Loucy (cell line): ENCODE measurements at regions not wholly inside any gene's neighbourhood (a gene's known extent, or its start where the extent isn't known, plus 50 kb on each side); places are given as distances from the start of the nearest gene placed in this dataset.

Experiments used
- H2AFZ ChIP-seq: fragments of 200-600 bp; sonication (generic); 2 replicates; pipeline ENCODE4 v1.6.0; 2016; ENCODE audit warnings: antibody characterized with exemption, mild to moderate bottlenecking, low read length, moderate library complexity
- H3F3A ChIP-seq: fragments of 200-600 bp; 2 replicates; pipeline ENCODE4 v1.6.0; 2016; ENCODE audit warnings: antibody characterized with exemption, low read depth, mild to moderate bottlenecking
- H3K27me3 ChIP-seq: fragments of 200-600 bp; sonication (generic); 2 replicates; pipeline ENCODE4 v1.6.1; 2014; ENCODE audit warnings: low read length, mild to moderate bottlenecking; ENCODE audit not compliant: insufficient read depth, poor library complexity, severe bottlenecking
- H3K36me3 ChIP-seq: fragments of 200-600 bp; sonication (generic); 2 replicates; pipeline ENCODE4 v1.6.1; 2016; ENCODE audit warnings: low read length; ENCODE audit not compliant: insufficient read depth
- H3K4me1 ChIP-seq: fragments of 200-600 bp; sonication (generic); 2 replicates; pipeline ENCODE4 v1.5.1; 2014; ENCODE audit warnings: low read length, mild to moderate bottlenecking; ENCODE audit not compliant: insufficient read depth, poor library complexity, severe bottlenecking
- H3K4me2 ChIP-seq: fragments of 200-600 bp; sonication (generic); 2 replicates; pipeline ENCODE4 v1.6.0; 2014; ENCODE audit warnings: antibody characterized with exemption, low read length, low read depth, mild to moderate bottlenecking; ENCODE audit not compliant: poor library complexity, severe bottlenecking
- H3K4me3 ChIP-seq: fragments of 200-600 bp; sonication (generic); 2 replicates; pipeline ENCODE4 v1.5.1; 2014; ENCODE audit warnings: low read length, mild to moderate bottlenecking, mixed read lengths; ENCODE audit not compliant: poor library complexity, severe bottlenecking
- H3K79me2 ChIP-seq: fragments of 200-600 bp; sonication (generic); 2 replicates; pipeline ENCODE4 v1.6.1; 2014; ENCODE audit warnings: low read length; ENCODE audit not compliant: insufficient read depth
- H3K9ac ChIP-seq: fragments of 200-600 bp; sonication (generic); 2 replicates; pipeline ENCODE4 v1.6.0; 2014; ENCODE audit warnings: mild to moderate bottlenecking, low read depth, low read length, moderate library complexity; ENCODE audit not compliant: poor library complexity, severe bottlenecking
- H3K9me2 ChIP-seq: fragments of 200-600 bp; sonication (generic); replicated peaks from 2 replicates; pipeline ENCODE4 v1.6.1; 2016; ENCODE audit warnings: low read depth, low read length, mixed read lengths
- H3K9me3 ChIP-seq: fragments of 200-600 bp; sonication (generic); 2 replicates; pipeline ENCODE4 v1.6.1; 2014; ENCODE audit warnings: mild to moderate bottlenecking, antibody characterized with exemption, low read length, low read depth; ENCODE audit not compliant: insufficient read depth
- H4K20me1 ChIP-seq: fragments of 200-600 bp; sonication (generic); 2 replicates; pipeline ENCODE4 v1.6.0; 2014; ENCODE audit warnings: antibody characterized with exemption, low read length, mild to moderate bottlenecking; ENCODE audit not compliant: insufficient read depth, poor library complexity, severe bottlenecking
- CTCF ChIP-seq: fragments of 200-600 bp; sonication (generic); conservative IDR thresholded peaks from 2 replicates; pipeline ENCODE4 v1.5.1; 2014; ENCODE audit warnings: mild to moderate bottlenecking, antibody characterized with exemption, low read length
- EZH2phosphoT487 ChIP-seq: fragments of 200-600 bp; IDR thresholded peaks from 2 replicates; pipeline ENCODE4 v1.6.1; 2018; ENCODE audit warnings: antibody characterized with exemption, mild to moderate bottlenecking, moderate library complexity, borderline replicate concordance

GRCh38 chr14:95597784-95598211 is 62.9 kb downstream of the GLRX5 start:
- H4K20me1 ChIP-seq, result no peaks in the 10 kb centered on the region
- no peaks in the 10 kb centered on the region for H3F3A ChIP-seq
- peak overlapping the region; percentile 50; the same call in 1 of the 2 replicates for H2AFZ ChIP-seq
- no peaks in the 10 kb centered on the region for H3K79me2 ChIP-seq
- H3K9me2 ChIP-seq, result no peaks in the 10 kb centered on the region
- H3K9ac ChIP-seq, result no peak overlapping the region
- no peaks in the 10 kb centered on the region for H3K27me3 ChIP-seq
- H3K9me3 ChIP-seq, result no peaks in the 10 kb centered on the region
- H3K36me3 ChIP-seq, result no peaks in the 10 kb centered on the region
- H3K4me2 ChIP-seq, result peak overlapping the region; percentile 14
- peak overlapping the region; percentile 6 for H3K4me3 ChIP-seq
- no peaks in the 10 kb centered on the region for H3K4me1 ChIP-seq
- TF ChIP-seq CTCF (no peak), EZH2phosphoT487 (no peak)

DNA sequence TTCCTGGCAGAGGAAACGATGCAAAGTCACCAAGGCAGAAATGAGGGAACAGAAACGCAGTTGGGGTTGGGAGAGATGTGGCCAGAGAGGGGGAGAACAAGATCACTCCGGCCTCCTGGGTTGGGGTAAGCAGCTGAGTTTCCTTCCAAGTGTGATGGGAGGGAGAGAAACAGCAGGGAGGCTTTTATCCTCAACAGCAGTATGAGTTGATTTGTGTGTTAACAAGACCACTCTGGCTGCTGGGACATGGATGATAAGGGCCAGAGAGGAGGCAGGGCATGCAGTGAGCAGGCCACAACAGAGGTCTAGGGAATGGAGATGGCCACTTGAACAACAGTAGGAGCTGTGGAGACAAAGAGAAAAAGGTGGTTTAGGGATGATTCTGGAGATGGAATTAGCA is 66.8 kb downstream of the GLRX5 start:
- H3K4me2 ChIP-seq, result no peak overlapping the region
- H2AFZ ChIP-seq, result no peak overlapping the region
- H3K27me3 ChIP-seq, result no peaks in the 10 kb centered on the region
- H3K36me3 ChIP-seq, result no peaks in the 10 kb centered on the region
- H3K4me3 ChIP-seq, result no peak overlapping the region
- H4K20me1 ChIP-seq, result no peaks in the 10 kb centered on the region
- no peaks in the 10 kb centered on the region for H3K79me2 ChIP-seq
- no peaks in the 10 kb centered on the region for H3K4me1 ChIP-seq
- no peaks in the 10 kb centered on the region for H3K9me3 ChIP-seq
- no peaks in the 10 kb centered on the region for H3K9me2 ChIP-seq
- H3F3A ChIP-seq, result no peaks in the 10 kb centered on the region
- no peak overlapping the region for H3K9ac ChIP-seq
- no peak for TF ChIP-seq EZH2phosphoT487
- TF ChIP-seq CTCF, result no peak

DNA sequence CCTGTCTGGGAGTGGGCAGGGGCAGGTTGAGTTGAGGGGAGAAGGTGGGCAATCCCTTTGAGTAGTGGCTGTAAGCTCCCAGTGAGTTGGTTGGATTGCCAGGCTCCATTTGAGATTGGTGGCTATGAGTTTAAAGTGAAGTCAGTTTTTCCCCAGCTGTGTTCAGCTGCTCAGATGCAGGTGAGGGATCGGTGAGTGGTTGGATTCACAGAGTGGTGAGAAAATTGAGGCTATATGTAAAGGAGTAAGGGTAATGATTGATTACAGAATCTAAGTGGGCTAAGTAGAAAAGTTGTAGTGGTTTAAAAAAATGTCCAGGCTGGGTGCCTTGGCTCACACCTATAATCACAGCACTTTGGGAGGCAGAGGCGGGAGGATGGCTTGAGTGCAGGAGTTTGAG is 68.6 kb downstream of the GLRX5 start:
- Histone ChIP-seq H3F3A (no peaks in the 10 kb centered on the region), H3K9ac (no peak overlapping the region), H2AFZ (no peak overlapping the region), H3K27me3 (no peaks in the 10 kb centered on the region), H3K36me3 (no peaks in the 10 kb centered on the region), H3K4me1 (no peaks in the 10 kb centered on the region), H4K20me1 (no peaks in the 10 kb centered on the region), H3K4me3 (no peak overlapping the region), H3K79me2 (no peaks in the 10 kb centered on the region), H3K4me2 (no peak overlapping the region), H3K9me3 (no peaks in the 10 kb centered on the region), H3K9me2 (no peaks in the 10 kb centered on the region)
- TF ChIP-seq CTCF (no peak), EZH2phosphoT487 (no peak)
